ENCODE measurements at regions not wholly inside any gene's neighbourhood (a gene's known extent, or its start where the extent isn't known, plus 50 kb on each side); places are given as distances from the start of the nearest gene placed in this dataset.

GRCh38 chr3:161737171-161737570 is 240.6 kb downstream of the OTOL1 start:
- Histone ChIP-seq H3K27ac (ENCODE audit: low read depth, low read length) (no peak overlapping the region), H3K9ac (ENCODE audit: low read depth in 1 of 3, low read length in 3 of 3) (no peak overlapping the region), H3K36me3 (ENCODE audit: control insufficient read depth in 3 of 3, insufficient read depth in 3 of 3, low read length in 3 of 3) (no peaks in the 10 kb centered on the region), H3K4me3 (ENCODE audit: low read length in 3 of 3) (no peak overlapping the region), H3K9me3 (ENCODE audit: control insufficient read depth in 3 of 3, low read length in 3 of 3) (no peaks in the 10 kb centered on the region), H3K4me1 (ENCODE audit: control insufficient read depth in 3 of 3, insufficient read depth in 3 of 3, low read length in 3 of 3) (no peaks in the 10 kb centered on the region), H3K27me3 (ENCODE audit: control insufficient read depth in 3 of 3, insufficient read depth in 3 of 3, low read length in 3 of 3) (no peaks in the 10 kb centered on the region)

GRCh38 chr3:161740421-161740820 is 243.8 kb downstream of the OTOL1 start:
- no peaks in the 10 kb centered on the region for H3K27me3 ChIP-seq (ENCODE audit: control insufficient read depth in 3 of 3, insufficient read depth in 3 of 3, low read length in 3 of 3)
- H3K4me1 ChIP-seq (ENCODE audit: control insufficient read depth in 3 of 3, insufficient read depth in 3 of 3, low read length in 3 of 3), result no peaks in the 10 kb centered on the region
- no peak overlapping the region for H3K9ac ChIP-seq (ENCODE audit: low read depth in 1 of 3, low read length in 3 of 3)
- H3K4me3 ChIP-seq (ENCODE audit: low read length in 3 of 3), result no peak overlapping the region
- H3K9me3 ChIP-seq (ENCODE audit: control insufficient read depth in 3 of 3, low read length in 3 of 3), result no peaks in the 10 kb centered on the region
- no peaks in the 10 kb centered on the region for H3K36me3 ChIP-seq (ENCODE audit: control insufficient read depth in 3 of 3, insufficient read depth in 3 of 3, low read length in 3 of 3)
- H3K27ac ChIP-seq (ENCODE audit: low read depth, low read length), result no peak overlapping the region

- no peak overlapping the region for H3K4me3 ChIP-seq (ENCODE audit: low read length in 3 of 3)
- no peaks in the 10 kb centered on the region for H3K4me1 ChIP-seq (ENCODE audit: control insufficient read depth in 3 of 3, insufficient read depth in 3 of 3, low read length in 3 of 3)
- no peaks in the 10 kb centered on the region for H3K9me3 ChIP-seq (ENCODE audit: control insufficient read depth in 3 of 3, low read length in 3 of 3)
- no peaks in the 10 kb centered on the region for H3K27me3 ChIP-seq (ENCODE audit: control insufficient read depth in 3 of 3, insufficient read depth in 3 of 3, low read length in 3 of 3)
- H3K27ac ChIP-seq (ENCODE audit: low read depth, low read length), result no peak overlapping the region
- H3K9ac ChIP-seq (ENCODE audit: low read depth in 1 of 3, low read length in 3 of 3), result no peak overlapping the region
- H3K36me3 ChIP-seq (ENCODE audit: control insufficient read depth in 3 of 3, insufficient read depth in 3 of 3, low read length in 3 of 3), result no peaks in the 10 kb centered on the region
Observed at GRCh38 chr3:161744366-161744765, 247.8 kb downstream of the OTOL1 start.

- H3K9me3 ChIP-seq (ENCODE audit: control insufficient read depth in 3 of 3, low read length in 3 of 3), result no peaks in the 10 kb centered on the region
Observed at GRCh38 chr3:161745741-161746140, 249.1 kb downstream of the OTOL1 start.

GRCh38 chr3:161748049-161748448 is 251.4 kb downstream of the OTOL1 start:
- H3K27me3 ChIP-seq (ENCODE audit: control insufficient read depth in 3 of 3, insufficient read depth in 3 of 3, low read length in 3 of 3), result no peaks in the 10 kb centered on the region
- no peaks in the 10 kb centered on the region for H3K9me3 ChIP-seq (ENCODE audit: control insufficient read depth in 3 of 3, low read length in 3 of 3)

More at GRCh38 chr3:161745741-161746140, 249.1 kb downstream of the OTOL1 start:
- no peak overlapping the region for H3K4me3 ChIP-seq (ENCODE audit: low read length in 3 of 3)
- H3K27me3 ChIP-seq (ENCODE audit: control insufficient read depth in 3 of 3, insufficient read depth in 3 of 3, low read length in 3 of 3), result no peaks in the 10 kb centered on the region
- no peak overlapping the region for H3K27ac ChIP-seq (ENCODE audit: low read depth, low read length)
- H3K9ac ChIP-seq (ENCODE audit: low read depth in 1 of 3, low read length in 3 of 3), result no peak overlapping the region
- H3K4me1 ChIP-seq (ENCODE audit: control insufficient read depth in 3 of 3, insufficient read depth in 3 of 3, low read length in 3 of 3), result no peaks in the 10 kb centered on the region
- H3K36me3 ChIP-seq (ENCODE audit: control insufficient read depth in 3 of 3, insufficient read depth in 3 of 3, low read length in 3 of 3), result no peaks in the 10 kb centered on the region

GRCh38 chr3:161754420-161755053 is 257.9 kb downstream of the OTOL1 start:
- no peak overlapping the region for H3K9ac ChIP-seq (ENCODE audit: low read depth in 1 of 3, low read length in 3 of 3)
- H3K27ac ChIP-seq (ENCODE audit: low read depth, low read length), result no peak overlapping the region
- no peak overlapping the region for H3K4me3 ChIP-seq (ENCODE audit: low read length in 3 of 3)
- H3K27me3 ChIP-seq (ENCODE audit: control insufficient read depth in 3 of 3, insufficient read depth in 3 of 3, low read length in 3 of 3), result no peaks in the 10 kb centered on the region
- no peaks in the 10 kb centered on the region for H3K4me1 ChIP-seq (ENCODE audit: control insufficient read depth in 3 of 3, insufficient read depth in 3 of 3, low read length in 3 of 3)
- H3K36me3 ChIP-seq (ENCODE audit: control insufficient read depth in 3 of 3, insufficient read depth in 3 of 3, low read length in 3 of 3), result no peaks in the 10 kb centered on the region
- H3K9me3 ChIP-seq (ENCODE audit: control insufficient read depth in 3 of 3, low read length in 3 of 3), result no peaks in the 10 kb centered on the region

More at GRCh38 chr3:161748049-161748448, 251.4 kb downstream of the OTOL1 start:
- H3K27ac ChIP-seq (ENCODE audit: low read depth, low read length), result no peak overlapping the region
- no peaks in the 10 kb centered on the region for H3K36me3 ChIP-seq (ENCODE audit: control insufficient read depth in 3 of 3, insufficient read depth in 3 of 3, low read length in 3 of 3)
- no peak overlapping the region for H3K4me3 ChIP-seq (ENCODE audit: low read length in 3 of 3)
- no peak overlapping the region for H3K9ac ChIP-seq (ENCODE audit: low read depth in 1 of 3, low read length in 3 of 3)
- H3K4me1 ChIP-seq (ENCODE audit: control insufficient read depth in 3 of 3, insufficient read depth in 3 of 3, low read length in 3 of 3), result no peaks in the 10 kb centered on the region

- Histone ChIP-seq H3K27ac (ENCODE audit: low read depth, low read length) (no peak overlapping the region), H3K9me3 (ENCODE audit: control insufficient read depth in 3 of 3, low read length in 3 of 3) (no peaks in the 10 kb centered on the region), H3K9ac (ENCODE audit: low read depth in 1 of 3, low read length in 3 of 3) (no peak overlapping the region), H3K36me3 (ENCODE audit: control insufficient read depth in 3 of 3, insufficient read depth in 3 of 3, low read length in 3 of 3) (no peaks in the 10 kb centered on the region), H3K4me3 (ENCODE audit: low read length in 3 of 3) (no peak overlapping the region), H3K27me3 (ENCODE audit: control insufficient read depth in 3 of 3, insufficient read depth in 3 of 3, low read length in 3 of 3) (no peaks in the 10 kb centered on the region), H3K4me1 (ENCODE audit: control insufficient read depth in 3 of 3, insufficient read depth in 3 of 3, low read length in 3 of 3) (no peaks in the 10 kb centered on the region)
Observed at GRCh38 chr3:161759444-161759843, 262.8 kb downstream of the OTOL1 start.

GRCh38 chr3:161766331-161766730 is 269.7 kb downstream of the OTOL1 start:
- no peak overlapping the region for H3K9ac ChIP-seq (ENCODE audit: low read depth in 1 of 3, low read length in 3 of 3)
- no peaks in the 10 kb centered on the region for H3K36me3 ChIP-seq (ENCODE audit: control insufficient read depth in 3 of 3, insufficient read depth in 3 of 3, low read length in 3 of 3)
- H3K27ac ChIP-seq (ENCODE audit: low read depth, low read length), result no peak overlapping the region
- no peak overlapping the region for H3K4me3 ChIP-seq (ENCODE audit: low read length in 3 of 3)
- H3K9me3 ChIP-seq (ENCODE audit: control insufficient read depth in 3 of 3, low read length in 3 of 3), result no peaks in the 10 kb centered on the region
- H3K4me1 ChIP-seq (ENCODE audit: control insufficient read depth in 3 of 3, insufficient read depth in 3 of 3, low read length in 3 of 3), result no peaks in the 10 kb centered on the region
- no peaks in the 10 kb centered on the region for H3K27me3 ChIP-seq (ENCODE audit: control insufficient read depth in 3 of 3, insufficient read depth in 3 of 3, low read length in 3 of 3)

GRCh38 chr3:161770484-161771386 is 274.1 kb downstream of the OTOL1 start:
- no peak overlapping the region for H3K27ac ChIP-seq (ENCODE audit: low read depth, low read length)
- H3K27me3 ChIP-seq (ENCODE audit: control insufficient read depth in 3 of 3, insufficient read depth in 3 of 3, low read length in 3 of 3), result no peaks in the 10 kb centered on the region
- no peaks in the 10 kb centered on the region for H3K4me1 ChIP-seq (ENCODE audit: control insufficient read depth in 3 of 3, insufficient read depth in 3 of 3, low read length in 3 of 3)
- no peak overlapping the region for H3K4me3 ChIP-seq (ENCODE audit: low read length in 3 of 3)
- H3K9ac ChIP-seq (ENCODE audit: low read depth in 1 of 3, low read length in 3 of 3), result no peak overlapping the region
- H3K36me3 ChIP-seq (ENCODE audit: control insufficient read depth in 3 of 3, insufficient read depth in 3 of 3, low read length in 3 of 3), result no peaks in the 10 kb centered on the region
- no peaks in the 10 kb centered on the region for H3K9me3 ChIP-seq (ENCODE audit: control insufficient read depth in 3 of 3, low read length in 3 of 3)

GRCh38 chr3:161781381-161781780 is 284.8 kb downstream of the OTOL1 start:
- no peaks in the 10 kb centered on the region for H3K4me1 ChIP-seq (ENCODE audit: control insufficient read depth in 3 of 3, insufficient read depth in 3 of 3, low read length in 3 of 3)
- H3K27ac ChIP-seq (ENCODE audit: low read depth, low read length), result no peak overlapping the region
- no peaks in the 10 kb centered on the region for H3K9me3 ChIP-seq (ENCODE audit: control insufficient read depth in 3 of 3, low read length in 3 of 3)
- H3K9ac ChIP-seq (ENCODE audit: low read depth in 1 of 3, low read length in 3 of 3), result no peak overlapping the region
- H3K27me3 ChIP-seq (ENCODE audit: control insufficient read depth in 3 of 3, insufficient read depth in 3 of 3, low read length in 3 of 3), result no peaks in the 10 kb centered on the region
- no peaks in the 10 kb centered on the region for H3K36me3 ChIP-seq (ENCODE audit: control insufficient read depth in 3 of 3, insufficient read depth in 3 of 3, low read length in 3 of 3)
- no peak overlapping the region for H3K4me3 ChIP-seq (ENCODE audit: low read length in 3 of 3)

All from skeletal muscle tissue (tissue), 3 donors.